HG03108 (cell line): ENCODE measurements at regions not wholly inside any gene's neighbourhood (a gene's known extent, or its start where the extent isn't known, plus 50 kb on each side); places are given as distances from the start of the nearest gene placed in this dataset.

ENCODE experiments used
- ATAC-seq: cut with Tn5 transposase; IDR thresholded peaks from one replicate; pipeline ENCODE4 v1.9.1; 2021; ENCODE audit warnings: moderate library complexity; ENCODE audit not compliant: unreplicated experiment

- ATAC-seq: no peak
These were observed 61.8 kb upstream of the PTPRD start for GRCh38 chr9:10674586-10674985.

- no peak for ATAC-seq
These were observed 65.2 kb upstream of the PTPRD start for GRCh38 chr9:10678010-10678409.

- no peak for ATAC-seq
These were observed 66.0 kb upstream of the PTPRD start for GRCh38 chr9:10678790-10679189.

GRCh38 chr9:10686943-10687342 lies 74.1 kb upstream of the PTPRD start:
- no peak for ATAC-seq

GRCh38 chr9:10690546-10690945 lies 77.7 kb upstream of the PTPRD start:
- no peak for ATAC-seq

- no peak for ATAC-seq
These were observed 84.2 kb upstream of the PTPRD start for GRCh38 chr9:10697044-10697443.

GRCh38 chr9:10700291-10700690 lies 87.5 kb upstream of the PTPRD start:
- ATAC-seq: no peak

GRCh38 chr9:10700915-10701314 lies 88.1 kb upstream of the PTPRD start:
- no peak for ATAC-seq

GRCh38 chr9:10701906-10702305 lies 89.1 kb upstream of the PTPRD start:
- ATAC-seq: no peak

GRCh38 chr9:10703139-10703538 lies 90.3 kb upstream of the PTPRD start:
- ATAC-seq: no peak

- ATAC-seq: no peak
These were observed 91.9 kb upstream of the PTPRD start for GRCh38 chr9:10704720-10705119.

GRCh38 chr9:10705383-10705782 lies 92.6 kb upstream of the PTPRD start:
- ATAC-seq: no peak

GRCh38 chr9:10706788-10707187 lies 94.0 kb upstream of the PTPRD start:
- no peak for ATAC-seq

- ATAC-seq: no peak
These were observed 108.5 kb upstream of the PTPRD start for GRCh38 chr9:10721301-10721700.

GRCh38 chr9:10729213-10729612 lies 116.4 kb upstream of the PTPRD start:
- no peak for ATAC-seq

GRCh38 chr9:10744669-10745068 lies 131.9 kb upstream of the PTPRD start:
- no peak for ATAC-seq

- no peak for ATAC-seq
These were observed 140.7 kb upstream of the PTPRD start for GRCh38 chr9:10753474-10753873.

- ATAC-seq: no peak
These were observed 151.7 kb upstream of the PTPRD start for GRCh38 chr9:10764481-10764880.

GRCh38 chr9:10773136-10773535 lies 160.3 kb upstream of the PTPRD start:
- ATAC-seq: no peak

GRCh38 chr9:10774051-10774450 lies 161.2 kb upstream of the PTPRD start:
- ATAC-seq: no peak

- ATAC-seq: no peak
These were observed 172.5 kb upstream of the PTPRD start for GRCh38 chr9:10785255-10785654.

GRCh38 chr9:10793306-10793705 lies 180.5 kb upstream of the PTPRD start:
- no peak for ATAC-seq

- ATAC-seq: no peak
These were observed 191.7 kb upstream of the PTPRD start for GRCh38 chr9:10804486-10804885.

GRCh38 chr9:10806868-10807267 lies 194.1 kb upstream of the PTPRD start:
- ATAC-seq: no peak
